Transverse colon (tissue), 3 donors: ENCODE measurements at regions not wholly inside any gene's neighbourhood (a gene's known extent, or its start where the extent isn't known, plus 50 kb on each side); places are given as distances from the start of the nearest gene placed in this dataset.

ENCODE experiments used
- EP300 ChIP-seq: sonication (generic); formaldehyde crosslinking; IDR thresholded peaks from one replicate; pipeline ENCODE4 v1.6.1; 2017; ENCODE audit warnings: antibody characterized with exemption, low read depth
- TF ChIP-seq, protein P1 (sequence below), 5 experiments: fragments of 200-600 bp in 3 of 5; fragments of 450-650 bp in 2 of 5; sonication (generic) in 3 of 5; IDR thresholded peaks; 1 replicate in 2 of 5; 2 replicates in 3 of 5; pipeline ENCODE4 v1.5.1; 2016 to 2017; ENCODE audit warnings: antibody characterized with exemption in 5 of 5, inconsistent platforms in 3 of 5, mild to moderate bottlenecking in 2 of 5, moderate library complexity in 1 of 5

DNA sequence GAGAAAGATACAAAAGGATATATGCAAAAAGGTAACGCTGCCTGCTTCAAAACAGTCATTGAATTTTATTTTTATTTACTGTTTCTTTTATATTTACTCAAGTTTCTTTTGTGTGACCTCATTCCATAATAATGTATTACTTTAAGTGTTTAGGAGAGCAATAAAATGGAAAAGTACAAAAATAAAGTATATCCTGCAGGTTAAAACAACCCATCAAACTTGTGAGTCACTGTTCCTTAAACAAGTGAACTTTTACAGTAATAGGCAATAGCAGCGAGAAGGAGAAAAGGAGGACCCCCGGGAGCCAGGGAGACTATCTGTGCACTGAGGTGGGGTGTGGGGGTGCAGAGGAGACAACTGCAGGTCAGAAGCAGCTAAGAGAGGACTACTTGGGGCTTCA, 124.5 kb downstream of the EN1 start:
- no peak for TF ChIP-seq EP300
- TF ChIP-seq, protein P1, sequence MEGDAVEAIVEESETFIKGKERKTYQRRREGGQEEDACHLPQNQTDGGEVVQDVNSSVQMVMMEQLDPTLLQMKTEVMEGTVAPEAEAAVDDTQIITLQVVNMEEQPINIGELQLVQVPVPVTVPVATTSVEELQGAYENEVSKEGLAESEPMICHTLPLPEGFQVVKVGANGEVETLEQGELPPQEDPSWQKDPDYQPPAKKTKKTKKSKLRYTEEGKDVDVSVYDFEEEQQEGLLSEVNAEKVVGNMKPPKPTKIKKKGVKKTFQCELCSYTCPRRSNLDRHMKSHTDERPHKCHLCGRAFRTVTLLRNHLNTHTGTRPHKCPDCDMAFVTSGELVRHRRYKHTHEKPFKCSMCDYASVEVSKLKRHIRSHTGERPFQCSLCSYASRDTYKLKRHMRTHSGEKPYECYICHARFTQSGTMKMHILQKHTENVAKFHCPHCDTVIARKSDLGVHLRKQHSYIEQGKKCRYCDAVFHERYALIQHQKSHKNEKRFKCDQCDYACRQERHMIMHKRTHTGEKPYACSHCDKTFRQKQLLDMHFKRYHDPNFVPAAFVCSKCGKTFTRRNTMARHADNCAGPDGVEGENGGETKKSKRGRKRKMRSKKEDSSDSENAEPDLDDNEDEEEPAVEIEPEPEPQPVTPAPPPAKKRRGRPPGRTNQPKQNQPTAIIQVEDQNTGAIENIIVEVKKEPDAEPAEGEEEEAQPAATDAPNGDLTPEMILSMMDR (IDR thresholded peaks at IDR 0.05): no peak
